Duodenal mucosa (tissue), 2 donors: ENCODE measurements at regions not wholly inside any gene's neighbourhood (a gene's known extent, or its start where the extent isn't known, plus 50 kb on each side); places are given as distances from the start of the nearest gene placed in this dataset.

Experiments
- H3K27ac ChIP-seq: one replicate; pipeline ENCODE4 v1.7.0; 2013; ENCODE audit warnings: low read depth, low read length
- H3K27me3 ChIP-seq, 2 donors: one replicate each; pipeline ENCODE4 v1.7.0; 2013; ENCODE audit warnings: low read length in 2 of 2, control low read depth in 1 of 2; ENCODE audit not compliant: insufficient read depth in 2 of 2, control insufficient read depth in 1 of 2
- H3K36me3 ChIP-seq, 2 donors: one replicate each; pipeline ENCODE4 v1.7.0; 2013; ENCODE audit warnings: low read length in 2 of 2, control low read depth in 1 of 2; ENCODE audit not compliant: insufficient read depth in 2 of 2, control insufficient read depth in 1 of 2
- H3K4me1 ChIP-seq, 2 donors: one replicate each; pipeline ENCODE4 v1.7.0; 2013; ENCODE audit warnings: low read length in 2 of 2, control low read depth in 1 of 2; ENCODE audit not compliant: insufficient read depth in 2 of 2, control insufficient read depth in 1 of 2
- H3K4me3 ChIP-seq, 2 donors: one replicate each; pipeline ENCODE4 v1.7.0; 2013; ENCODE audit warnings: low read length in 2 of 2, low read depth in 1 of 2
- H3K9ac ChIP-seq, 2 donors: one replicate each; pipeline ENCODE4 v1.7.0; 2013; ENCODE audit warnings: low read length in 2 of 2, low read depth in 1 of 2
- H3K9me3 ChIP-seq, 2 donors: one replicate each; pipeline ENCODE4 v1.7.0; 2013; ENCODE audit warnings: low read length in 2 of 2, control low read depth in 1 of 2; ENCODE audit not compliant: control insufficient read depth in 1 of 2

GRCh38 chr9:1771094-1771789, 243.9 kb upstream of the SMARCA2 start:
- Histone ChIP-seq H3K4me1 (no peaks in the 10 kb centered on the region), H3K27ac (no peak overlapping the region), H3K9ac (no peak overlapping the region)

GRCh38 chr9:1775230-1775629, 239.9 kb upstream of the SMARCA2 start:
- H3K27me3 ChIP-seq, result no peaks in the 10 kb centered on the region
- H3K4me1 ChIP-seq, result no peaks in the 10 kb centered on the region
- H3K36me3 ChIP-seq, result no peaks in the 10 kb centered on the region
- no peak overlapping the region for H3K4me3 ChIP-seq
- H3K9ac ChIP-seq, result no peak overlapping the region
- H3K27ac ChIP-seq, result no peak overlapping the region
- no peaks in the 10 kb centered on the region for H3K9me3 ChIP-seq

More at GRCh38 chr9:1771094-1771789, 243.9 kb upstream of the SMARCA2 start:
- no peaks in the 10 kb centered on the region for H3K36me3 ChIP-seq
- H3K27me3 ChIP-seq, result no peaks in the 10 kb centered on the region
- no peak overlapping the region for H3K4me3 ChIP-seq
- no peaks in the 10 kb centered on the region for H3K9me3 ChIP-seq

- H3K27ac ChIP-seq, result no peak overlapping the region
- no peaks in the 10 kb centered on the region for H3K27me3 ChIP-seq
- no peak overlapping the region for H3K9ac ChIP-seq
- H3K4me3 ChIP-seq, result no peak overlapping the region
- no peaks in the 10 kb centered on the region for H3K36me3 ChIP-seq
- no peaks in the 10 kb centered on the region for H3K4me1 ChIP-seq
- no peaks in the 10 kb centered on the region for H3K9me3 ChIP-seq
These were observed 238.5 kb upstream of the SMARCA2 start for GRCh38 chr9:1776668-1777067.

GRCh38 chr9:1791191-1791590, 224.0 kb upstream of the SMARCA2 start:
- Histone ChIP-seq H3K4me3 (no peak overlapping the region), H3K4me1 (no peaks in the 10 kb centered on the region), H3K36me3 (no peaks in the 10 kb centered on the region), H3K27me3 (no peaks in the 10 kb centered on the region), H3K9ac (no peak overlapping the region), H3K9me3 (no peaks in the 10 kb centered on the region), H3K27ac (no peak overlapping the region)

- no peaks in the 10 kb centered on the region for H3K36me3 ChIP-seq
- H3K27me3 ChIP-seq, result no peaks in the 10 kb centered on the region
- no peak overlapping the region for H3K4me3 ChIP-seq
- H3K9ac ChIP-seq, result no peak overlapping the region
- H3K9me3 ChIP-seq, result no peaks in the 10 kb centered on the region
- H3K27ac ChIP-seq, result no peak overlapping the region
- no peaks in the 10 kb centered on the region for H3K4me1 ChIP-seq
These were observed 220.4 kb upstream of the SMARCA2 start for GRCh38 chr9:1794547-1795270.

- H3K4me3 ChIP-seq, result no peak overlapping the region
- H3K36me3 ChIP-seq, result no peaks in the 10 kb centered on the region
- no peaks in the 10 kb centered on the region for H3K27me3 ChIP-seq
- no peaks in the 10 kb centered on the region for H3K9me3 ChIP-seq
- H3K27ac ChIP-seq, result no peak overlapping the region
- H3K4me1 ChIP-seq, result no peaks in the 10 kb centered on the region
- no peak overlapping the region for H3K9ac ChIP-seq
These were observed 210.8 kb upstream of the SMARCA2 start for GRCh38 chr9:1804128-1804865.

- H3K4me1 ChIP-seq, result no peaks in the 10 kb centered on the region
- no peaks in the 10 kb centered on the region for H3K27me3 ChIP-seq
- H3K36me3 ChIP-seq, result no peaks in the 10 kb centered on the region
- H3K9ac ChIP-seq, result no peak overlapping the region
- H3K27ac ChIP-seq, result no peak overlapping the region
- no peak overlapping the region for H3K4me3 ChIP-seq
- no peaks in the 10 kb centered on the region for H3K9me3 ChIP-seq
These were observed 185.4 kb upstream of the SMARCA2 start for GRCh38 chr9:1829719-1830118.

GRCh38 chr9:1832960-1833359, 182.2 kb upstream of the SMARCA2 start:
- Histone ChIP-seq H3K4me3 (no peak overlapping the region), H3K36me3 (no peaks in the 10 kb centered on the region), H3K27me3 (no peaks in the 10 kb centered on the region), H3K9ac (no peak overlapping the region), H3K9me3 (no peaks in the 10 kb centered on the region), H3K27ac (no peak overlapping the region), H3K4me1 (no peaks in the 10 kb centered on the region)

GRCh38 chr9:1837453-1838084, 177.6 kb upstream of the SMARCA2 start:
- H3K27me3 ChIP-seq, result no peaks in the 10 kb centered on the region
- H3K27ac ChIP-seq, result no peak overlapping the region
- no peak overlapping the region for H3K4me3 ChIP-seq
- H3K4me1 ChIP-seq, result no peaks in the 10 kb centered on the region
- no peaks in the 10 kb centered on the region for H3K9me3 ChIP-seq
- H3K36me3 ChIP-seq, result no peaks in the 10 kb centered on the region
- H3K9ac ChIP-seq, result no peak overlapping the region

GRCh38 chr9:1839909-1840308, 175.2 kb upstream of the SMARCA2 start:
- Histone ChIP-seq H3K27me3 (no peaks in the 10 kb centered on the region), H3K4me3 (no peak overlapping the region), H3K4me1 (no peaks in the 10 kb centered on the region), H3K36me3 (no peaks in the 10 kb centered on the region), H3K9ac (no peak overlapping the region), H3K27ac (no peak overlapping the region), H3K9me3 (no peaks in the 10 kb centered on the region)
